ENCODE measurements at regions not wholly inside any gene's neighbourhood (a gene's known extent, or its start where the extent isn't known, plus 50 kb on each side); places are given as distances from the start of the nearest gene placed in this dataset.
A peak's percentile ranks its signal among the peaks of the same experiment; 100 is the strongest.
"Not testable (repeated sequence)": the region's sequence is repeated elsewhere in the genome, so short reads cannot be mapped to it uniquely, and the experiment has no call there.

GRCh38 chr6:112591329-112591728 is 244.2 kb downstream of the RFPL4B start:
- DNase-seq: no peak

- no peak for DNase-seq
Measured at GRCh38 chr6:112592159-112592558, 245.0 kb downstream of the RFPL4B start.

GRCh38 chr6:112594886-112595594 is 247.9 kb downstream of the RFPL4B start:
- DNase-seq: no peak

GRCh38 chr6:112595841-112596240 is 248.7 kb downstream of the RFPL4B start:
- DNase-seq: no peak

- DNase-seq: no peak
Measured at GRCh38 chr6:112597176-112597575, 250.0 kb downstream of the RFPL4B start.

- no peak for DNase-seq
Measured at GRCh38 chr6:112600168-112600567, 253.0 kb downstream of the RFPL4B start.

- no peak for DNase-seq
Measured at GRCh38 chr6:112603726-112604125, 256.6 kb downstream of the RFPL4B start.

- no peak for DNase-seq
Measured at GRCh38 chr6:112606656-112607435, 259.7 kb downstream of the RFPL4B start.

GRCh38 chr6:112608925-112609324 is 261.8 kb downstream of the RFPL4B start:
- not testable (repeated sequence) for DNase-seq

GRCh38 chr6:112613410-112613809 is 266.3 kb downstream of the RFPL4B start:
- no peak for DNase-seq

- DNase-seq: peak; percentile 71
Measured at GRCh38 chr6:112618849-112619248, 271.7 kb downstream of the RFPL4B start.

GRCh38 chr6:112620812-112621569 is 273.9 kb downstream of the RFPL4B start:
- DNase-seq: no peak

- no peak for DNase-seq
Measured at GRCh38 chr6:112622036-112622435, 274.9 kb downstream of the RFPL4B start.

GRCh38 chr6:112626468-112627082 is 279.4 kb downstream of the RFPL4B start:
- DNase-seq: no peak

GRCh38 chr6:112634376-112634775 is 287.2 kb downstream of the RFPL4B start:
- peak; percentile 34 for DNase-seq

- no peak for DNase-seq
Measured at GRCh38 chr6:112636650-112637262, 289.6 kb downstream of the RFPL4B start.

- peak; percentile 31 for DNase-seq
Measured at GRCh38 chr6:112639391-112639831, 292.3 kb downstream of the RFPL4B start.

- no peak for DNase-seq
Measured at GRCh38 chr6:112640891-112641290, 293.8 kb downstream of the RFPL4B start.

GRCh38 chr6:112649853-112650252 is 302.7 kb downstream of the RFPL4B start:
- DNase-seq: peak; percentile 66

- no peak for DNase-seq
Measured at GRCh38 chr6:112651239-112651638, 304.1 kb downstream of the RFPL4B start.

- DNase-seq: no peak
Measured at GRCh38 chr6:112659912-112660311, 312.8 kb downstream of the RFPL4B start.

- DNase-seq: no peak
Measured at GRCh38 chr6:112660626-112661025, 313.5 kb downstream of the RFPL4B start.

Measured in dermis blood vessel endothelial cell (primary cell).